ENCODE measurements at regions not wholly inside any gene's neighbourhood (a gene's known extent, or its start where the extent isn't known, plus 50 kb on each side); places are given as distances from the start of the nearest gene placed in this dataset.

GRCh38 chr12:114749065-114749464 lies 65.1 kb upstream of the TBX3 start:
- TF ChIP-seq, protein P1, sequence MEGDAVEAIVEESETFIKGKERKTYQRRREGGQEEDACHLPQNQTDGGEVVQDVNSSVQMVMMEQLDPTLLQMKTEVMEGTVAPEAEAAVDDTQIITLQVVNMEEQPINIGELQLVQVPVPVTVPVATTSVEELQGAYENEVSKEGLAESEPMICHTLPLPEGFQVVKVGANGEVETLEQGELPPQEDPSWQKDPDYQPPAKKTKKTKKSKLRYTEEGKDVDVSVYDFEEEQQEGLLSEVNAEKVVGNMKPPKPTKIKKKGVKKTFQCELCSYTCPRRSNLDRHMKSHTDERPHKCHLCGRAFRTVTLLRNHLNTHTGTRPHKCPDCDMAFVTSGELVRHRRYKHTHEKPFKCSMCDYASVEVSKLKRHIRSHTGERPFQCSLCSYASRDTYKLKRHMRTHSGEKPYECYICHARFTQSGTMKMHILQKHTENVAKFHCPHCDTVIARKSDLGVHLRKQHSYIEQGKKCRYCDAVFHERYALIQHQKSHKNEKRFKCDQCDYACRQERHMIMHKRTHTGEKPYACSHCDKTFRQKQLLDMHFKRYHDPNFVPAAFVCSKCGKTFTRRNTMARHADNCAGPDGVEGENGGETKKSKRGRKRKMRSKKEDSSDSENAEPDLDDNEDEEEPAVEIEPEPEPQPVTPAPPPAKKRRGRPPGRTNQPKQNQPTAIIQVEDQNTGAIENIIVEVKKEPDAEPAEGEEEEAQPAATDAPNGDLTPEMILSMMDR (conservative IDR thresholded peaks at IDR 0.05 in 1 of 2, IDR thresholded peaks at IDR 0.05 in 1 of 2; ENCODE audit: low read depth in 1 of 2, low read length in 2 of 2) = no peak
- TF ChIP-seq EZH2 (IDR thresholded peaks at IDR 0.05; ENCODE audit: low read length, missing control alignments) = no peak

Measured in fibroblast of lung (primary cell).